GF-D8 (cell line): ENCODE measurements at regions not wholly inside any gene's neighbourhood (a gene's known extent, or its start where the extent isn't known, plus 50 kb on each side); places are given as distances from the start of the nearest gene placed in this dataset.

Source experiments
- DNase-seq: peaks from one replicate; lab custom pipeline; 2025; lab: John Stamatoyannopoulos, UW

DNA sequence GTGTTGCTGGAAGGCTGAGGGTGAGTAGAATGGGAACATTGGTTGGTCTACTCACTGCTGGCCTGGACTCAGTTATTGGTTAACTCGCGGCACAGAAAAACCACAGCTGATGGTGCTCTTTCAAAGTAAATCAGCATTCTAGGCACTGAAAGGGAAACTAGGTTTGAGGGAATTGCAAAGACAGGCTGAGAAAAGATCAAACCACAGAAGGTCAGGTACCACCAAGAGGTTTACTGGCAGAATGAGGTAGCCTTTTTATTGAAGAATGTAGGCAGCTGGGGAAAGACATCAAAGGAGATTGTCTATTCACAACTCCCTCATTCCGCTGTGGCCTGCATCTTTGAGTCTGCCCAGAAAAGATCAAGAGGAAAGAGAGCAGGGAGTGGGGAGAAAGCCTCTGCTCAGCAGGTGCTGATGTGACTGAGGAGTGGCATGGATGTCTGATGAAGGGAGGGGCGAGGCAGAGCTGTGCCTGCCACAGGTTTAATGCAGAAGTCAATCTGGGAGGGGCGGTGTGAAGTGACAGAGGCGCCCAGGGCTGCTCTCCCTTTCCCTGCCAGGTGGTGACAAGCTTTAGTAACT, 255.5 kb downstream of the MAN2A1 start:
- DNase-seq = no peak

- DNase-seq = no peak
Measured at GRCh38 chr5:109945723-109946480, 256.2 kb downstream of the MAN2A1 start.

GRCh38 chr5:109946610-109947009, 256.9 kb downstream of the MAN2A1 start:
- DNase-seq = no peak

DNA sequence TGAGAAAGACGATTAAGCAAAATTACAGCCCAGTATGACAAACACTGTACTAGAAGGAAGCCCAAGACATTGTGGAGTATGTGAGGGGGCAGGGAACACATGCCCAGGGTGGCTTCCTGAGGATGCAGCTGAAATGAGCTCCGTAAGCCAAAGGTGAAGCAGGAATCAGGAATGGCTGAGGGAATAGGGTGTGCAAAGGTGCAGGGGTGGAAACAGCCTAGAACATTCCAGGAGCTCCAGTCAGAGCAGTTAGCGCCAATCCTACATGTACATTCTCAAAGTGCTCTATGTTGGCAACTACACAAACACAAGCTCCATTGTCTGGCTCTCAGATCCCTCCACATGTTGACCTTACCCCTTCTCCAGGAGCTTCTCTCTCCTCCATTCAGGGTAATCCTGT, 257.9 kb downstream of the MAN2A1 start:
- DNase-seq = no peak

DNA sequence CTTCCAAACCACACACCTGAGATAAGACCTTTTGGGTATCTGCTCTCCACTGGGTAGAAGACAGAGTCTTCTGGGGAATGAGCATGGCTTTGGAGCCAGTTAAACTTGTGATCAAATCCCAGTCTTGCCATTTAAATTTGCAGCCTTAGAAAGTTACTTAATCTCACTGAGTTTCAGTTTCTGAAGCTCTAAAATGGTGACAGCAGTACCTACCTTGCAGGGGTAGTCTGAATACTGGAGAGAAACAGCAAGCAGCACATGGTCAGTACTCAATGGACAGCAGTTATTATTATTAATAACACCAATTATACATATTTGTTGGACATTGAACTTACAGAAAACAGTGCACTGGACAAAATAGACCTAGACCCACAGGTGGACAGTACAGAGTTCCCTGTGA, 260.9 kb downstream of the MAN2A1 start:
- DNase-seq = no peak

- DNase-seq = no peak
Measured at GRCh38 chr5:109951348-109951747, 261.6 kb downstream of the MAN2A1 start.

DNA sequence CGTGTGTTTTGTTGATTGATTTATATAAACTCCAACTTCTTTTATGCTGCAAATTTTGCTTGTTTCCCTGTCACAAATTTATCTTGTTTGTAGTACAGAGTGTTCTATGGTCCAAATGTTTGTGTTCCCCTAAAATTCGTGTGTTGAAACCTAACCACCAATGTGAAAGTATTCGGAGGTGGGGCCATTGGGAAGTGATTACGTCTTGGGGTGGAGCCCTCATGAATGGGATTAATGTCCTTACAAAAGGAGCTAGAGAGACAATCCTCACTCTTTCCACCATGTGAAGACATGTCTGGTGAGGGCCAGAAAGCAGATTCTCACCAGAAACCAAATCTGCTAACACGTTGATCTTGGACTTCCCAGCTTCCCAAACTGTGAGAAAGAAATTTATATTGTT, 262.0 kb downstream of the MAN2A1 start:
- DNase-seq = no peak

GRCh38 chr5:109953761-109954160, 264.0 kb downstream of the MAN2A1 start:
- DNase-seq = no peak

GRCh38 chr5:109956884-109957283, 267.2 kb downstream of the MAN2A1 start:
- no peak for DNase-seq

DNA sequence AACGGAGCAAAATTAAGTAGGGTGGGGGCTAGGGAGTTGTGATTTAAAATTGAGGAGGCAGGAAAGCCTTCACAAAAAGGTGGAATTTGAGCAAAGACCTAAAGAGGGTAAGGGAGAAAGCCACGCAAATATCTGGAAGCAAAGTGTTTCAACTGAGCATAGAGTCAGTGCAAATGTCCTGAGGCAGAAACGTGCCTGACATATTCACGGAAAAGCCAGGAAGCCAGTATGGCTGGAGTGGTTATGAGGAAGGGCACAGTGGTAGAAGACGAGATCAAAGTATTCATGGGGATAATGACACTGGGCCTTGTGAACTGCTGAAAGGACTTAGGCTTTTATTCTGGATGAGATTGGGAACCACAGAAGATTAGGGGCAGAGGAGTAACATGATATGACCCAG, 268.4 kb downstream of the MAN2A1 start:
- no peak for DNase-seq

DNA sequence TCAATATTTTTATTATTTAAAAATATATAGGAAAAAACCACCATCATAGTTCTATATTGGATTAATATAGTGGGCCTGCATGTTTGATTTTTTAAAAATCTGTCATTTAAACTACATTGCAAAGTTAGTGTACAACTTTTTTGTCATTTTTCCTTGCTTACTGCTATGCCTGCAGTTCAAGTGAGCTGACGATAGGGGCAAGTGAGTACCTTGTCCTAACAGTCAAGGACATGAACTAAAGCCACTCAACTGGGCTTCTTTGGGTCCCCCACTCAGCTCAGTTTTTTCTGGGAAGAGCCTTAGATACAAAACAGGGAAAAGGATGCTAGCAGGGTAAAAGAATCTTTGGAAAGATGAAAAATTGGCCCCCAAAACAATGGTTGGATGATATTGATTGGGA, 269.9 kb downstream of the MAN2A1 start:
- DNase-seq = no peak

- peak; percentile 1 for DNase-seq
Measured at GRCh38 chr5:109961751-109962150, 272.0 kb downstream of the MAN2A1 start.

DNA sequence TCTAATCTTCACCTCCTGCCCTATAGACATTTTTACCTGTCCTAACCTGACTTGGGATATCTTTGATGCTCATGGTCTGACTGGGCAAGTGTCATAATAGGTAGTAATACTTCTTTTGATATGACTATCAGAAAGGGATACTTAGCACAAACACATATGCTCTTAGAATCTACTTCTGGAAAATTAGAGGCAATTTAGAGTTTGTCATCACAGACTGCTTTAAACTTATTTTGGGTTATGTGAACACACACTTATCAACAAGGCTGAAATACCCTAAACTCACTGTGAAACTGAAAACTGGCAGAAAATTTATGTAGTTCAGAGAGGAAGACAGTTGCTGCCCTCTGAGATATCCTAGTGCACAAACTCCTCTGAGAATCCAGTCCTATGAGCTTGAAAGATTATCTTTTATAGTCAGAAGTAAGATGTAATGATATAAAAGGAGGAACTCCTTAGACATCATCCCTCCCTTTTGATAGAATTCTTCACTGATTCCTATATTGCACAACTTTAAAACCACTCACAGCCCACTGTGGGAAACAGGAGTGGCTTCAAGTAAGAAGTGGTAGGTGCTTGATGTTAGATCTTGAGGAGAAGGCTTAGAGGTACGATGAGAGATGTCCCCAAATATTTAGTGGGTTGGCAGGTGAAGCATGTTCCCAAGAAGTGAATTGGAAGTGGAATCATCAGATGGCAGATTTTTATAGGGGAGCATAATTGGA, 273.3 kb downstream of the MAN2A1 start:
- no peak for DNase-seq

DNA sequence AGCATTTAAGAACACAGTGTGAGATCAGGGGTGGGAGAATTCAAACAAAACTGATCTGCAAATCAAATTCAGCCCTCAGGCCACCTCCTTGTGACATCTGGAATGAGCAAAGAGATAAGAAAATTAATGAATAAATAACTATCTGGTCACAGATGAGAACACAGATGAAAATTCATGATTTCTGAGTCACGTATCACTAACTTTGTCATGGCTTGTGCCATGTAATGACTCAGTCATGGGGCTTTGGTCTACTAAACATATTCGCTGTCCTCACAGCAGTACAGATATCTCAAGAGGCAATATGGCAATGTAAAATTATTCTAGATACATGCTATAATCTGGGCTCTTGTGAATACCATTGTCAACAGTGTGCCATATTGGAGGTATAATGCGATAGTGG, 274.4 kb downstream of the MAN2A1 start:
- DNase-seq = no peak

DNA sequence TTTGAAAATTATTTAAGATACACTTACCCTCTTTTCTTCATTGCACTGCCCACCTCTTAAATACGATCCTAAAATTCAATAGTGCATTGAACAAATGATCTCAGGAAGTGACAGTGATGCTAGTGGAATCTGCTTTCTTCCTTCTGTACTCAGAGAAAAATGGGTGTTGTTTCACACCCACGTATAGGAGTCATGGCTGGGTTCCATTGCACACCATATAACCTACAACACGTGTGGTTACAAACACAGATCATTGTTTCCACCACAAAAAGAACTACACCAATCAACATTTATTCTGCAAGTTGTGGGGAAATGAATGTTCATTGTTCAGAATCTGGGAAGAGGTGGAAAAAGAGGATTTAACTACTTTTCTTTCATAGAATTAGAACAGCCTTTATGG, 275.9 kb downstream of the MAN2A1 start:
- DNase-seq = no peak

DNA sequence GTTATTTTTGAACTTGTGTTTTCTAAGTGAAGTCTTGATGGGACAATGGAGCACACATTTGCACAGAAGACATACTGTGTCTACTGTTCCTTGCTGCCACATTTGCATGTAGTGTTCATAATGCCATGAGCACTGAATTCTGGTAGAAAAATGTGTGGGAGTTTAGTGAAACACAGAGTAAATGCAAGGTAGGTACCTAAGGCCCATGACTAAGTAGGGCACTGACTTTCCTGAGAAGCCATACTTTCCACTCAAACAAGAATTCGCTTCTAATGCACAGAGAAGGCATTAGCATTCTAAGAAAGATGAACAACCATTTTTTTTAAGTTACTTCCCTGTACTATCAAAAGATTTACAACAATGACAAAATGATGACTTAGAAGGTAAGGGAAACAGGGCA, 282.2 kb downstream of the MAN2A1 start:
- DNase-seq = no peak

DNA sequence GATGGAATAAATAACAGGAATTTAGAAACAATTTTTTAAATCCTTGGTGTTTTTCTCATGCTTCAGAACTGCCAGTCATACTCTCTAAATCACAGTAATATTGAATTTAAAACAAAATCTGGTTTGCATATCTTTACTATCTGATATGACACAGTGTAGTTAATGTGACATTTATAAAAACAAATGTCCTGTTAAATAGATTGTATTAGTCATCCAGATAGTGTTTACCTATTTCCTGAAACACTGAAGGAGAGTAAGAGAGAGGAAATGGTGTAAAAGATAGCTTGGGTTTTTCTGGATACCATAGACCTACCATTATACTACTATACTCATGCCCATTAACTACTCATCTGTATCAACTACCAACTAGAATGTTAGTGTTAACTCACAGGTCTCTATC, 292.3 kb downstream of the MAN2A1 start:
- no peak for DNase-seq

GRCh38 chr5:109982966-109983534, 293.3 kb downstream of the MAN2A1 start:
- DNase-seq = no peak

- no peak for DNase-seq
Measured at GRCh38 chr5:109986726-109987125, 297.0 kb downstream of the MAN2A1 start.

DNA sequence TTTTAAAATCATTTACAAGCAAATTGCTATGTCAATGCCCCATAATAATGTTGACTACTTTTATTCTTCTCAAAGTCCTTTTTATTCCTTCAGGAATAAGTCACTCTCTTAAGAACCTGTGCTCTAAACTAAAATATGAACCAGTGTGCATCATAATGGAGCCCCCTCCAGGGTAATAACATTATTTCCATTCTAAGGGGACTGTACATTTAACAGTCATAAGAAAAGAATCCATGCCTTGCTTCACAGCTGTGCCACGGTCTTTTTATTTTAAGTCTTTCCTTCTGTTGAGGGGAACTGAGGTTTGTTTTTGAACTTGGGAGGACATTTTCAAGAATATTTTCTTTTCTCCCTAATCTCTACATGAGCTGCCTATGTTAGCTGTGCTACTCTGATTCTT, 297.6 kb downstream of the MAN2A1 start:
- DNase-seq = no peak

- DNase-seq = no peak
Measured at GRCh38 chr5:109987970-109988369, 298.2 kb downstream of the MAN2A1 start.

DNA sequence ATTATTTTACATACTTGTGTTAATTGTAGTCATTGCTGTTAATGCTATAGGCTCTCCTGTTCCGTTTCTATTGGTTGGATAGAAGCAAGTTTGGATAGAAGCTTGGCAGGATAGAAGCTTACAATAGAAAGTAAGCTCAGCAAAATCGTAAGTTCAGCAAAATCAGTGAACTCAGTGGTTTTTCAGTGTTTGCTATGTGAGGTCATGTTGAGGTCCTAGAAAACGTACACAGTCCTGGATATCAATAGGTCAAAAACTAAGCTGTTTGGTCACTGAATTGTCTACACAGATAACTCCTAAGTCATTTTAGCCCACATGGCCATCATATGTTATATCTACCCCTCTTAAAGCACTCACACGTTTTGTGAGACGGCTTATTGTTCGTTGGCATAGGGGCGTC, 299.4 kb downstream of the MAN2A1 start:
- DNase-seq = no peak
